Natural killer cell treated with Interleukin-12 subunit alpha and Interleukin-12 subunit beta and Interleukin-15 and Interleukin-18, amount 100 ng/mL, for 72 hours (primary cell): ENCODE measurements at regions not wholly inside any gene's neighbourhood (a gene's known extent, or its start where the extent isn't known, plus 50 kb on each side); places are given as distances from the start of the nearest gene placed in this dataset.

Experiments used
- ATAC-seq, 2 donors: fragments of 150-1000 bp; cut with Tn5 transposase in 1 of 2; sonication (Bioruptor Pico), chemical (Tn5 transposase) in 1 of 2; 2 replicates each; pipeline ENCODE4 v1.10.0; 2021
- DNase-seq: peaks from one replicate; pipeline ENCODE4 v3.0.0; 2022; ENCODE audit warnings: low spot score
- H3K27ac Mint-ChIP-seq, 2 donors: 1 replicate in 1 of 2; 2 replicates in 1 of 2; pipeline ENCODE4 v1.8.0; 2022; ENCODE audit warnings: mixed read lengths in 2 of 2, mild to moderate bottlenecking in 1 of 2, moderate library complexity in 1 of 2
- H3K27me3 Mint-ChIP-seq, 2 donors: 1 replicate in 1 of 2; 2 replicates in 1 of 2; pipeline ENCODE4 v1.8.0; 2022; ENCODE audit warnings: mixed read lengths in 2 of 2
- H3K36me3 Mint-ChIP-seq: one replicate; pipeline ENCODE4 v1.8.0; 2022; ENCODE audit warnings: mixed read lengths
- H3K4me1 Mint-ChIP-seq, 2 donors: 1 replicate in 1 of 2; 2 replicates in 1 of 2; pipeline ENCODE4 v1.8.0; 2022; ENCODE audit warnings: low read depth in 2 of 2, mixed read lengths in 2 of 2, mild to moderate bottlenecking in 1 of 2
- H3K4me3 Mint-ChIP-seq: one replicate; pipeline ENCODE4 v1.8.0; 2022; ENCODE audit warnings: mixed read lengths
- H3K9me3 Mint-ChIP-seq: 2 replicates; pipeline ENCODE4 v1.8.0; 2022; ENCODE audit warnings: mixed read lengths

DNA sequence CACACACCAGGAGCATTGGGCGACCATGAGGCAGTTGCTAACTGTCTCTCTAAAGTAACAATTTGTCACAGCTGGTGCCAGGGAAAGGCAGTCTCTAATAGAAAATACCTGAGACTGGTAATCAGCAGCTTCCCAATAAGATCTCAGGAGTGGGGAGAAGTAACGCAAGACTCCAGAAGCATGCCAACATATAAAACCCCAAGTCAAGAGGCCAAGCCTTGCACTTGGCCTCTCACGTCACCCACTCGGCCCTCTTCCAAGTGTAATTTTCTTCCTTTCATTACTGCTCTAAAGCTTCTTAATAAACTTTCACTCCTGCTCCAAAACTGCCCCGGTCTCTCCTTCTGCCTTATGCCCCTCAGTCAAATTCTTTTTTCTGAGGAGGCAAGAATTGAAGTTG lies 455.6 kb upstream of the ACVR2A start:
- no peaks in the 10 kb centered on the region for H3K9me3 Mint-ChIP-seq
- DNase-seq, result no peak
- H3K36me3 Mint-ChIP-seq, result no peaks in the 10 kb centered on the region
- H3K27ac Mint-ChIP-seq, result no peak overlapping the region
- H3K27me3 Mint-ChIP-seq, result peaks cover 4 to 5% of the 10 kb centered on the region in 2 donors
- ATAC-seq, result no peak
- H3K4me1 Mint-ChIP-seq, result peaks cover 0 to 5% of the 10 kb centered on the region in 2 donors
- H3K4me3 Mint-ChIP-seq, result no peak overlapping the region

DNA sequence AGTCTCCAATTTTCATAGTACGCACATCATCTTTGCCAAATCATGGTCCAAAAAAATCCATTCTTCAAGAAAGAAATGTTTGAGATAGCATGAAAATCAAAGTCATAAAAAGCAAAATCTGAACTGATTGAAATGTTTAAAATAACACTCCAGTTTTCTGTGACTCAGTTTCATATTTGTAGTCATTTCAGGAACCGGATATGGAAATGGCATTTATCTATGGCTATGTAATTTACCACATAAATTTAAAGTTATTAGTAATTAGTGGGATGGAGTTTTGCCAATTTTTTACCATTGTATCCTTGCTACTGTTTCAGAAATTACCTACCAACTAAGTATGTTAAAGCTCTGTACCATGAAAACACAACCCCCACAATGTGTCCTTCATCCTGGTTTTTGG lies 456.6 kb upstream of the ACVR2A start:
- H3K27me3 Mint-ChIP-seq, result peaks cover 4 to 5% of the 10 kb centered on the region in 2 donors
- no peaks in the 10 kb centered on the region for H3K9me3 Mint-ChIP-seq
- DNase-seq, result no peak
- no peak overlapping the region for H3K27ac Mint-ChIP-seq
- ATAC-seq, result no peak
- no peaks in the 10 kb centered on the region for H3K36me3 Mint-ChIP-seq
- H3K4me3 Mint-ChIP-seq, result no peak overlapping the region
- peaks cover 0 to 5% of the 10 kb centered on the region in 2 donors for H3K4me1 Mint-ChIP-seq

DNA sequence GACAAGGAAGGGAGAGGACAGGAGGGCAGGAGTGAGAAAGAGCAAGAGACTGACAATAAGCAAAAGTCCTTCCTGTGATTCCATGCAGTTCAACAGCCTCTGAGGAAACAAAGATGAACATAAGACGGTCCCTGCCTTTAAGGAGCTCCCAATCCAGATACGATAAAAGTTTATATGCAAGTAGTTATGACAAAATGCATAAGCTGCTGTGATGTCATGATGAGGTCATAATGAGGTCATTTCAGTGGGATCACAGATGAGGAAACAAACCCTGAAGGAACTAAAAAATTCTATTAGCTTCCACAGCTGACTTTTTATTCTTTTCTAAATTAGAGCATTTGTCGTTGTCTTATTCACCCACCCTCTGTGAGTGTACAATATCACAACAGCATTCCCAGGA lies 458.5 kb upstream of the ACVR2A start:
- H3K36me3 Mint-ChIP-seq, result no peaks in the 10 kb centered on the region
- peaks cover 4 to 5% of the 10 kb centered on the region in 2 donors for H3K27me3 Mint-ChIP-seq
- no peak for ATAC-seq
- H3K27ac Mint-ChIP-seq, result no peak overlapping the region
- DNase-seq, result no peak
- no peaks in the 10 kb centered on the region for H3K4me1 Mint-ChIP-seq
- H3K4me3 Mint-ChIP-seq, result no peak overlapping the region
- no peaks in the 10 kb centered on the region for H3K9me3 Mint-ChIP-seq

DNA sequence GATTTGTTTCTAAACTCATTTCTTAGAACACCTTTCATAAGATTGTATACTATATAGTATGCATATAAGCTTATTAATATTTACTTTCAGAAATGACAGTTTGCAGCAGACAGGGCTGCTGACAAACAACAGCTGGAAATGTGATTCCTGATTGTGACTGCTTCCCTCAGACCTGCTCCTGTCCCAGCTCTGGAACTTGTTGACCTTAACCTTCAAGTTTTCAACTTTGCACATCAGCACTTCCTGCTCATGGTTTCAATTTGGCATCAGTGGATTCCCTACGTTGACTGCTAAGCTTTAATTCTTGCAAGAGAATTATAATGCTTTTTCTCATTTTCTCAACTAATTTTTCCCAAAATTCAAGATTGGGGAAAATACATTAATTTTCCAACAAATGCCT lies 459.2 kb upstream of the ACVR2A start:
- Mint-ChIP-seq H3K9me3 (no peaks in the 10 kb centered on the region), H3K27ac (no peak overlapping the region), H3K27me3 (peaks cover 4 to 5% of the 10 kb centered on the region in 2 donors), H3K4me1 (no peaks in the 10 kb centered on the region), H3K4me3 (no peak overlapping the region), H3K36me3 (no peaks in the 10 kb centered on the region)
- DNase-seq, result no peak
- ATAC-seq, result no peak

DNA sequence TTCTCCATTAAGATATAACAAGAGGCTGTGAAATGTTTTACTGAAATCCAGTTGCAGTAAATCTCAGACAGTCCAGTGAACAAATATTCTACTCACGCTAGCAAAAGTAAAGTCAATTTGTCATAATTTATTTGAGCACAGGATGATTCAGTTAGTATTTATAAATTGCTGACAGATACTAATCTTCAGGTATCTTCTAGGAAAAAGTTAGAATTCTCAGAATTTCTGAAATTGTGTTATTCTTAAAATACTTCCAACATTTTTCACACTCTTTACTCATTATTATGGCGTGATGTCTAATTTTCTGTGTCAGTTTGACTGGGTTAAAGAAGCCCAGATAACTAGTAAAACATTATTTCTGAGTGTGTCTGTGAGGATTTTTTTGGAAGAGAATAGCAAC lies 460.2 kb upstream of the ACVR2A start:
- H3K27ac Mint-ChIP-seq, result no peak overlapping the region
- ATAC-seq, result no peak
- no peaks in the 10 kb centered on the region for H3K9me3 Mint-ChIP-seq
- no peak for DNase-seq
- H3K4me3 Mint-ChIP-seq, result no peak overlapping the region
- H3K36me3 Mint-ChIP-seq, result no peaks in the 10 kb centered on the region
- H3K4me1 Mint-ChIP-seq, result peaks cover 0 to under 1% of the 10 kb centered on the region in 2 donors
- H3K27me3 Mint-ChIP-seq, result peaks cover 4 to 5% of the 10 kb centered on the region in 2 donors

DNA sequence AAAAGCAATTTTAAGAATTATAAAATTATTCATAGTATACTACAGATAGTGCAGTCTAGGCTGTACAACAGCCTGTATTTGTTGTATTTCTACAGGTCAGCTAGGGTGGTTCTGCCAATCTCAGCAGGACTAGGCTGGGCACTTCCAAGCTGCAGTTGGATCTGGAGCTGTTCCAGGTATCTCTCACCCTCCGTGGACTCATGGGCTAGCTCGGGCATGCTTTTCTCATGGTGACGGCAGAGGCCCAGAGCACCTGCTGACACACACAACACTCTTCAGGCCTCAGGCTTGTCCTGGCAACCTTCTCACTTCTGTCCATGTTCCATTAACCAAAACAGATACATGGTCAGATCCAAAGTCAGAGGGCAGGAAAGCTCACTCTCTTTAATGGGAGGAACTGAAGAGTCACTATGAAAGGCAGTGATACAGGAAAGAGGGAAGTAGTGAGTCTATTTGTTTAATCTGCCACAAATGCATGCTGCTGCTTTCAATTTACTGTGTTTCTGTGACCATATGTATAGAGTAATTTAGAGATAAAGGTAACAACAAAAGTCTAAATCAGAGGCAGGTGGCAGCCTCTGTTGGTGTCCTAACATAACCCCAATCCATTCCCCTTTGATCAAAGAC lies 462.4 kb upstream of the ACVR2A start:
- Mint-ChIP-seq H3K27me3 (peaks cover 0 to under 1% of the 10 kb centered on the region in 2 donors), H3K27ac (no peak overlapping the region), H3K4me1 (peaks cover 4 to 5% of the 10 kb centered on the region in 2 donors), H3K4me3 (no peak overlapping the region), H3K9me3 (no peaks in the 10 kb centered on the region), H3K36me3 (no peaks in the 10 kb centered on the region)
- ATAC-seq (peak in 1 of 2 donors; percentile 20), DNase-seq (no peak)

DNA sequence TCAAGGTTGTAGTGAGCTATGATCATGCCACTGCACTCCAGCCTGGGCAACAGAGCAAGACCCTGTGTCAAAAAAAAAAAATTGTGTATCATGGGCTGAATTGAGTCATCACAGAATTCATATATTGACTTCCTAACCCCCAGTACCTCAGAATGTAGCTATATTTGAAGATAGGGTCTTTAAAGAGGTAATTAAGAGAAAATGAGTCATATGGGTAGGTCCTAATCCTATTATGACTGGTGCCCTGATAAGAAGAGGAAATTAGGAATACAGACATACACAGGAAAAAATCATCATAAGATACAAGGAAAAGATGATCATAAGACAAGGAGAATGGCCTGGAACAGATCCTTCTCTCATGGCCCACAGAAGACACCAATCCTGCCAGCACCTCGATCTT lies 466.4 kb upstream of the ACVR2A start:
- H3K9me3 Mint-ChIP-seq, result no peaks in the 10 kb centered on the region
- H3K4me1 Mint-ChIP-seq, result peaks cover 9 to 11% of the 10 kb centered on the region in 2 donors
- no peak for ATAC-seq
- H3K27me3 Mint-ChIP-seq, result no peaks in the 10 kb centered on the region
- H3K36me3 Mint-ChIP-seq, result no peaks in the 10 kb centered on the region
- no peak overlapping the region for H3K4me3 Mint-ChIP-seq
- H3K27ac Mint-ChIP-seq, result no peak overlapping the region
- no peak for DNase-seq

DNA sequence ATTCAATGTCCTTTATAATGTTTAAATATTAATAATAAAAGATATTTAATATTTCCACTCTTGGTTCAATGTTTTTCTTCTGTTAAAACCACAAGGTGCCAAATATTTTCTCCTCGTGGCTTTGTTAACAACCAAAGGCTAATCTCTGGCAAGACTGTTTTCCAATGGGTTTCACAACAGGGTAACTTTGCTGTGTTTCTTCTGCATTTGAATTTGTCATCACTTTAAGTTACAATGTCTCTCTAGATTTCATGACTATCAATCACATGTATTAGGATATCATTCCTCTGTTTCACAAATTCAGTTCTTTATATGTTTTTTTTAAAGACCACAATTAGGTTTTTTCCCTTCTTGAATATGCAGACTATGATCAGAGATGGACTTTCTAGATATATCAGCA lies 469.8 kb upstream of the ACVR2A start:
- no peaks in the 10 kb centered on the region for H3K27me3 Mint-ChIP-seq
- no peaks in the 10 kb centered on the region for H3K9me3 Mint-ChIP-seq
- H3K4me1 Mint-ChIP-seq, result peaks cover 9 to 11% of the 10 kb centered on the region in 2 donors
- H3K36me3 Mint-ChIP-seq, result no peaks in the 10 kb centered on the region
- no peak overlapping the region for H3K27ac Mint-ChIP-seq
- no peak overlapping the region for H3K4me3 Mint-ChIP-seq
- no peak for ATAC-seq
- no peak for DNase-seq

DNA sequence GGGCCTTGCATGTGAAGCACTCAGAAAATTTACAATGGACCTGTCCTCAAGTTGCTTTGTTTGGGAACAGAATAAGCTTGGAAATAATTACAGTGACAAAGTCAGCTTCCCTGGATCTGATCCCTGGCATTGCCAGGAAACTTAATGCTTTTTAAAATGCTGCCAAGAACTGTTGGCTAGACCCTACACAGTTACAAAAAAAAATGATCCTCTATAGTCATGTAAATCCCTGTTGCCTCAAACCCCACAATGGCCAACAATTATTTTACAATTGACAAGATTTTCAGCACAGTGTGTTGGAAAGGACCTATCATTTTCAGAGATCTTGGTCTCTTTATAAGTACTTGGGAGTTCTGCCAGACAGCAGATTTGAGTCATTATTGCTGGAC lies 470.4 kb upstream of the ACVR2A start:
- Mint-ChIP-seq H3K4me1 (peaks cover 7 to 8% of the 10 kb centered on the region in 2 donors), H3K4me3 (no peak overlapping the region), H3K9me3 (no peaks in the 10 kb centered on the region), H3K36me3 (no peaks in the 10 kb centered on the region), H3K27me3 (no peaks in the 10 kb centered on the region), H3K27ac (no peak overlapping the region)
- ATAC-seq (no peak), DNase-seq (no peak)

DNA sequence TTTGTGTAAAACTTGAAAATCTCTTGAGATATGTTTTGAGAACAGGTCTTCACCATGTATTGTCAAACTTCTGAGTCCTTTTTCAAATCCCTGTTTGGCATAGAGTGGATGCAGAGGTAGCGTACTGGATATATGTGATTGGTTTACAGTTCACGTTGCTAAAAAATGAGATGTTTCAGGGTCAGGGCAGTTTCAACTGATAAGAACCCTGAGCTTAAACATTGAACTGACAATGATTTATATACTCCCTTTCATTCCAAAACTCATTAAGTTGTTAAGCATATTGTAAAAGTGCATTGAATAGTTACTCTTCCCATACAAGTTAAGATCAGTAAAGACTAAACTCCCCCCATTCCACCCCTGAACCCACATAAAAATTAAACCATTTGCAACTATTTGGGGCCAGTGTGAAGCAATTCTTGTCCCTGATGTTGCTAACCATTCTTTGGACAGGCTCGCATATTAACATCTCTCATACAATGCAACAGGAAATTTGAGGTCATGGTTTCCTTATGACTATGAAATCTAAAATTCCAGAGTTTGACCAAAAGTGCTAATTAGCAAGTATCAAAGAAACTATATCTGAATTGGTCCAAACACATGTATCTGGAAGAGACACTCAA lies 470.9 kb upstream of the ACVR2A start:
- DNase-seq, result no peak
- Mint-ChIP-seq H3K4me1 (peaks cover 5 to 6% of the 10 kb centered on the region in 2 donors), H3K9me3 (no peaks in the 10 kb centered on the region), H3K27ac (no peak overlapping the region), H3K36me3 (no peaks in the 10 kb centered on the region), H3K4me3 (no peak overlapping the region), H3K27me3 (no peaks in the 10 kb centered on the region)
- ATAC-seq, result no peak

DNA sequence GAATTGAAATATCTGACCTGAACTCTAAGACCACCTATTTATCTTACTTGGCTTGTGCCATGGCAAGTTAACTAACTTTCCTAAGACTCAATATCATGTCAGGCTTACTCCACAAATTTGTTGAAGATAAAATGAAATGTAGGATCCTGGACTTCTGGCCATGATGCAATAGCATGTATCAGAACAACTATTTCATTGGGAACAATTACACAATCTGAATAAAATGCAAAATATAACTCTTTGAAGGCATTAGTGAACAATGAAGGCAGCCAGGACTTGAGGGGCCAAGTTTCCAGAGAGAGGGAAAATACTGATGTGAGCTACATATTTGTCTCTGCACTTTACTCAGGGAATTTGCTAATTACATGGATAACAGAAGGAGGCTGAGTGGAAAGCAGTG lies 476.5 kb upstream of the ACVR2A start:
- H3K36me3 Mint-ChIP-seq, result peaks cover 5% of the 10 kb centered on the region
- no peak overlapping the region for H3K27ac Mint-ChIP-seq
- H3K4me1 Mint-ChIP-seq, result peaks cover 4 to 10% of the 10 kb centered on the region in 2 donors
- DNase-seq (no peak), ATAC-seq (no peak)
- H3K4me3 Mint-ChIP-seq, result no peak overlapping the region
- H3K9me3 Mint-ChIP-seq, result no peaks in the 10 kb centered on the region
- peaks cover 0 to 3% of the 10 kb centered on the region in 2 donors for H3K27me3 Mint-ChIP-seq

DNA sequence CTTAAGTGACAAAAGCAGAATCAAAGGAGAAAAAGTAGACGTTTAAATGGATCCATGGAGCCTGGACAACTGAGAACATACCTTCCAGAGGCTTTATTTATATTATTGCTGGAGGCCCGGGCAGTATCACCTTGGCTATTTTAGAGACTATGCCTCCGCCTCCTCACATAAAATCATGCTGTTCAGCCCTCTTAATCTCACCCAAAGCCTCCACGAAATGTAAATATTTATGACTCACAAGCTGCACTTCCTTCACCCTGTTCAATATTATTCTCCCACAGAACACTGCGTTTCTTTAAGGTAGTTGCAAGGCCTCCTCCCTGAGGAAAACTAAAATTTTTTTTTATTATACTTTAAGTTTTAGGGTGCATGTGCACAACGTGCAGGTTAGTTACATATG lies 478.6 kb upstream of the ACVR2A start:
- ATAC-seq, result no peak

DNA sequence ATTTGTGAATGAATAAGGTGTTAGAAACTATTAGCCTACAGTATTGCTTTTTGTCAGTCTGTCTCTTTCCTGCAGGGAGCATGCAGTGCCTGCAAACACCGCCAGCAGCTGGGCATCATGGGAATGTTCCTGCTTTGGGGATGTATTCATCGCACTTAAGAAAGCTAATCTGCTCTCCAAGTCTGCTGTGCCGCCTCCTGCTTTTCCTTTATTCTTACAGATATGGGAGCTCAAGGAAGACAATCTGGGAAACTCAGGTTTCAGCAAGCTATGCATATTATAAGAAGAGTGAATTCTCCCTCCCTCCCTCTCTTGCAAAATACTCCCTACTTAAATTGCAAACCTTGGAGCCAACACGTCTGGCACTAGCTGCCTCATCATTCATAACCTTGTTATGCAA lies 479.2 kb upstream of the ACVR2A start:
- DNase-seq, result no peak
- H3K9me3 Mint-ChIP-seq, result no peaks in the 10 kb centered on the region
- peaks cover 4 to 10% of the 10 kb centered on the region in 2 donors for H3K4me1 Mint-ChIP-seq
- no peak overlapping the region for H3K27ac Mint-ChIP-seq
- ATAC-seq, result no peak
- H3K4me3 Mint-ChIP-seq, result no peak overlapping the region
- H3K36me3 Mint-ChIP-seq, result peaks cover 5% of the 10 kb centered on the region
- peaks cover 0 to 5% of the 10 kb centered on the region in 2 donors for H3K27me3 Mint-ChIP-seq

More for the DNA sequence above, 478.6 kb upstream of the ACVR2A start:
- DNase-seq, result no peak
- H3K4me3 Mint-ChIP-seq, result no peak overlapping the region
- H3K27me3 Mint-ChIP-seq, result peaks cover 0 to 5% of the 10 kb centered on the region in 2 donors
- H3K36me3 Mint-ChIP-seq, result peaks cover 5% of the 10 kb centered on the region
- H3K9me3 Mint-ChIP-seq, result no peaks in the 10 kb centered on the region
- peaks cover 4 to 10% of the 10 kb centered on the region in 2 donors for H3K4me1 Mint-ChIP-seq
- H3K27ac Mint-ChIP-seq, result no peak overlapping the region

DNA sequence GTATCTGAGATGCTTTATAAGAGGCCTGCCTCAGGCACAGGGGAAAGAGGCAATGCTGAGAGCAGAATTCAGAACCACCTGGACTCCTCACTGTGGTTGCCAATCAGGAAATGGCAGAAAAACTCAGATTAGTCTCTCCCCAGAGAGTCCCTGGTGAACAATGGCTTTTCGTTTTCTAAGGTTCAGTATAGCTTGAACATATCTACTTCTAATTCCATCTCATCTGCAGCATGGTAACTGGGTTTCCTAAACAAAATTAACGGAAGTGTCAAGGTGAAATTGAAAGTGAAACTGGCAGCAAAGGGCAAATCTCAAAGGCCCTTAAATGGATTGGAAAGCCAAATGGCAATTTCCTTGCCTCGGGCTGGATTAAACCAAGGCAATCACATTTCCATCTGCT lies 480.2 kb upstream of the ACVR2A start:
- Mint-ChIP-seq H3K9me3 (no peaks in the 10 kb centered on the region), H3K4me1 (peaks cover 4 to 10% of the 10 kb centered on the region in 2 donors), H3K27ac (peak overlapping the region in 1 of 2 donors; percentile 62), H3K36me3 (peaks cover 5% of the 10 kb centered on the region), H3K27me3 (peaks cover 4 to 5% of the 10 kb centered on the region in 2 donors), H3K4me3 (no peak overlapping the region)
- ATAC-seq (no peak), DNase-seq (no peak)
